Pons (tissue), 1 donor: ENCODE measurements at regions not wholly inside any gene's neighbourhood (a gene's known extent, or its start where the extent isn't known, plus 50 kb on each side); places are given as distances from the start of the nearest gene placed in this dataset.

Experiments used
- DNase-seq: peaks from one replicate; pipeline ENCODE4 v3.0.0-alpha.2; 2016; ENCODE audit warnings: low spot score

- no peak for DNase-seq
These were observed 163.1 kb downstream of the DICER1 start for GRCh38 chr14:94994245-94994644.

- DNase-seq, result no peak
These were observed 165.3 kb downstream of the DICER1 start for GRCh38 chr14:94992046-94992445.

GRCh38 chr14:94989946-94990345 lies 167.4 kb downstream of the DICER1 start:
- no peak for DNase-seq

- DNase-seq, result no peak
These were observed 167.9 kb downstream of the DICER1 start for GRCh38 chr14:94989417-94989816.

GRCh38 chr14:94987409-94987808 lies 169.9 kb downstream of the DICER1 start:
- no peak for DNase-seq

GRCh38 chr14:94979891-94980290 lies 177.4 kb downstream of the DICER1 start:
- DNase-seq, result no peak

GRCh38 chr14:94977016-94977415 lies 180.3 kb downstream of the DICER1 start:
- no peak for DNase-seq

GRCh38 chr14:94975366-94975765 lies 182.0 kb downstream of the DICER1 start:
- DNase-seq, result no peak

GRCh38 chr14:94974893-94975292 lies 182.4 kb downstream of the DICER1 start:
- no peak for DNase-seq

- DNase-seq, result no peak
These were observed 182.9 kb downstream of the DICER1 start for GRCh38 chr14:94974422-94974821.

GRCh38 chr14:94971750-94972149 lies 185.6 kb downstream of the DICER1 start:
- peak; percentile 30 for DNase-seq

GRCh38 chr14:94970941-94971730 lies 186.2 kb downstream of the DICER1 start:
- DNase-seq, result no peak

- DNase-seq, result no peak
These were observed 187.6 kb downstream of the DICER1 start for GRCh38 chr14:94969766-94970165.

- DNase-seq, result no peak
These were observed 190.5 kb downstream of the DICER1 start for GRCh38 chr14:94966868-94967267.

GRCh38 chr14:94966344-94966743 lies 191.0 kb downstream of the DICER1 start:
- no peak for DNase-seq

GRCh38 chr14:94965551-94966313 lies 191.6 kb downstream of the DICER1 start:
- no peak for DNase-seq

- DNase-seq, result no peak
These were observed 192.4 kb downstream of the DICER1 start for GRCh38 chr14:94964931-94965330.

- no peak for DNase-seq
These were observed 193.1 kb downstream of the DICER1 start for GRCh38 chr14:94964181-94964580.

GRCh38 chr14:94963051-94963450 lies 193.1 kb upstream of the GSC start:
- no peak for DNase-seq

- DNase-seq, result no peak
These were observed 192.3 kb upstream of the GSC start for GRCh38 chr14:94962166-94962575.

- no peak for DNase-seq
These were observed 191.7 kb upstream of the GSC start for GRCh38 chr14:94961386-94962165.

GRCh38 chr14:94960285-94961001 lies 190.5 kb upstream of the GSC start:
- DNase-seq, result no peak
